Right lobe of liver (tissue), 4 donors: ENCODE measurements at regions not wholly inside any gene's neighbourhood (a gene's known extent, or its start where the extent isn't known, plus 50 kb on each side); places are given as distances from the start of the nearest gene placed in this dataset.

Experiments
- POLR2A ChIP-seq: fragments of 450-650 bp; IDR thresholded peaks from one replicate; pipeline ENCODE4 v1.6.1; 2017; ENCODE audit warnings: antibody characterized with exemption, mild to moderate bottlenecking
- TF ChIP-seq, protein P1 (sequence below), 4 donors: fragments of 200-600 bp in 3 of 4; fragments of 450-650 bp in 1 of 4; IDR thresholded peaks; one replicate each; pipeline versions ENCODE4 v1.5.1 to v1.8.0; 2016 to 2022; ENCODE audit warnings: antibody characterized with exemption in 4 of 4, mild to moderate bottlenecking in 2 of 4
- donor health status: DM: no; HTN: no; CAD: no.
- donor health status: DM: no; HTN: no; CAD: no.
- donor health status: DM: no; HTN: yes; CAD: no.

DNA sequence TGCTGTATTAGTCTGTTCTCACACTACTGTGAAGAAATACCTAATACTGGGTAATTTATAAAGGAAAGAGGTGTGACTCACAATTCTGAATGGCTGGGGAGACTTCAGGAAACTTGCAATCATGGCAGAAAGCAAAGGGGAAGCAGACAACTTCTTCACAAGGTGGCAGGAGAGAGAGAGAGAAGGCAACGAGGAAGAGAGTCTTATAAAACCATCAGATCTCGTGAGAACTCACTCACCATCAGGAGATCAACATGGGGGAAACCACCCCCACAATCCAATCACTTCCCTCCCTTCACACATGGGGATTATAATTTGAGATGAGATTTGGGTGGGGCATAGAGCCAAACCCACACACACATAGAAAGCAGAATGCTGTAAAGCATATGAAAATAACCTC lies 896.2 kb downstream of the CDH11 start:
- TF ChIP-seq, protein P1, sequence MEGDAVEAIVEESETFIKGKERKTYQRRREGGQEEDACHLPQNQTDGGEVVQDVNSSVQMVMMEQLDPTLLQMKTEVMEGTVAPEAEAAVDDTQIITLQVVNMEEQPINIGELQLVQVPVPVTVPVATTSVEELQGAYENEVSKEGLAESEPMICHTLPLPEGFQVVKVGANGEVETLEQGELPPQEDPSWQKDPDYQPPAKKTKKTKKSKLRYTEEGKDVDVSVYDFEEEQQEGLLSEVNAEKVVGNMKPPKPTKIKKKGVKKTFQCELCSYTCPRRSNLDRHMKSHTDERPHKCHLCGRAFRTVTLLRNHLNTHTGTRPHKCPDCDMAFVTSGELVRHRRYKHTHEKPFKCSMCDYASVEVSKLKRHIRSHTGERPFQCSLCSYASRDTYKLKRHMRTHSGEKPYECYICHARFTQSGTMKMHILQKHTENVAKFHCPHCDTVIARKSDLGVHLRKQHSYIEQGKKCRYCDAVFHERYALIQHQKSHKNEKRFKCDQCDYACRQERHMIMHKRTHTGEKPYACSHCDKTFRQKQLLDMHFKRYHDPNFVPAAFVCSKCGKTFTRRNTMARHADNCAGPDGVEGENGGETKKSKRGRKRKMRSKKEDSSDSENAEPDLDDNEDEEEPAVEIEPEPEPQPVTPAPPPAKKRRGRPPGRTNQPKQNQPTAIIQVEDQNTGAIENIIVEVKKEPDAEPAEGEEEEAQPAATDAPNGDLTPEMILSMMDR (IDR thresholded peaks at IDR 0.05): no peak
- no peak for TF ChIP-seq POLR2A
